B cell (primary cell): ENCODE measurements at regions not wholly inside any gene's neighbourhood (a gene's known extent, or its start where the extent isn't known, plus 50 kb on each side); places are given as distances from the start of the nearest gene placed in this dataset.

ENCODE experiments used
- ATAC-seq: fragments of 200-7000 bp; cut with Tn5 transposase; one replicate; pipeline ENCODE4 v1.10.0; 2021; ENCODE audit warnings: low read depth, mild to moderate bottlenecking, moderate number of reproducible peaks, moderate library complexity
- CTCF ChIA-PET: fragments of 350-600 bp; sonication (Branson Sonifier 250); formaldehyde crosslinking; loops from one replicate; lab custom pipeline; 2021; ENCODE audit warnings: antibody characterized with exemption, inconsistent platforms; lab: Charles Lee
- POLR2A ChIA-PET: fragments of 350-600 bp; sonication (Branson Sonifier 250); formaldehyde crosslinking; loops from one replicate; lab custom pipeline; 2021; ENCODE audit warnings: antibody characterized with exemption; lab: Charles Lee
- DNase-seq: peaks from one replicate; pipeline ENCODE4 v3.0.0; 2013
- H2AFZ ChIP-seq: 2 replicates; pipeline ENCODE4 v1.6.1; 2012; ENCODE audit warnings: mild to moderate bottlenecking, low read depth, low read length; ENCODE audit not compliant: insufficient read depth, poor library complexity, severe bottlenecking
- H3K27ac ChIP-seq, 2 donors: 1 replicate in 1 of 2; 2 replicates in 1 of 2; pipeline ENCODE4 v1.5.1; 2012 to 2013; ENCODE audit warnings: low read length in 2 of 2, mild to moderate bottlenecking in 2 of 2, moderate library complexity in 1 of 2
- H3K27me3 ChIP-seq, 4 experiments: fragments of 200-600 bp in 1 of 4; sonication (generic) in 1 of 4; replicated peaks in 1 of 4; 1 replicate in 2 of 4; 2 replicates in 2 of 4; pipeline versions ENCODE4 v1.6.1 to v1.7.0; 2013 to 2016; ENCODE audit warnings: low read length in 3 of 4, mild to moderate bottlenecking in 2 of 4, mixed read lengths in 1 of 4, moderate library complexity in 1 of 4; ENCODE audit not compliant: insufficient read depth in 4 of 4, control insufficient read depth in 3 of 4; ENCODE audit errors: control extremely low read depth in 1 of 4
- H3K36me3 ChIP-seq, 2 experiments: replicated peaks in 1 of 2; 1 replicate in 1 of 2; 2 replicates in 1 of 2; pipeline versions ENCODE4 v1.6.1 to v1.7.1; 2013; ENCODE audit warnings: low read length in 1 of 2; ENCODE audit not compliant: insufficient read depth in 2 of 2, control insufficient read depth in 1 of 2; ENCODE audit errors: control extremely low read depth in 1 of 2, extremely low read depth in 1 of 2
- H3K4me1 ChIP-seq, 2 donors: fragments of 200-600 bp in 1 of 2; sonication (generic) in 1 of 2; 1 replicate in 1 of 2; 2 replicates in 1 of 2; pipeline versions ENCODE4 v1.5.1 to v1.6.1; 2013 to 2017; ENCODE audit warnings: low read length in 2 of 2; ENCODE audit not compliant: control insufficient read depth in 2 of 2, insufficient read depth in 2 of 2
- H3K4me2 ChIP-seq: replicated peaks from 2 replicates; pipeline ENCODE3; 2012; ENCODE audit warnings: mild to moderate bottlenecking, low read depth, low read length; ENCODE audit not compliant: poor library complexity, severe bottlenecking
- H3K4me3 ChIP-seq, 5 experiments: fragments of 200-600 bp in 1 of 5; sonication (generic) in 1 of 5; 1 replicate in 3 of 5; 2 replicates in 2 of 5; pipeline versions ENCODE4 v1.5.1 to v1.7.0; 2011 to 2016; ENCODE audit warnings: low read length in 4 of 5, mild to moderate bottlenecking in 4 of 5, low read depth in 2 of 5, control low read depth in 1 of 5, moderate library complexity in 1 of 5; ENCODE audit not compliant: insufficient read depth in 1 of 5; ENCODE audit errors: control extremely low read depth in 1 of 5, extremely low read depth in 1 of 5
- H3K79me2 ChIP-seq: fragments of 200-600 bp; sonication (generic); one replicate; pipeline ENCODE4 v1.6.0; 2016; ENCODE audit warnings: low read length; ENCODE audit not compliant: control insufficient read depth, insufficient read depth
- H3K9ac ChIP-seq: fragments of 200-600 bp; sonication (generic); 2 replicates; pipeline ENCODE4 v1.6.1; 2017; ENCODE audit warnings: mild to moderate bottlenecking, low read length, moderate library complexity
- H3K9me3 ChIP-seq, 3 donors: one replicate each; pipeline versions ENCODE4 v1.6.1 to v1.7.1; 2013; ENCODE audit warnings: low read length in 2 of 3; ENCODE audit not compliant: control insufficient read depth in 2 of 3, insufficient read depth in 1 of 3; ENCODE audit errors: control extremely low read depth in 1 of 3
- H4K20me1 ChIP-seq: 2 replicates; pipeline ENCODE4 v1.6.0; 2012; ENCODE audit warnings: mild to moderate bottlenecking, low read length; ENCODE audit not compliant: insufficient read depth, control insufficient read depth, poor library complexity, severe bottlenecking
- H3K27ac Mint-ChIP-seq: one replicate; pipeline ENCODE4 v1.8.0; 2021; ENCODE audit warnings: mixed read lengths
- H3K27me3 Mint-ChIP-seq: one replicate; pipeline ENCODE4 v1.8.0; 2021; ENCODE audit warnings: mixed read lengths
- H3K4me1 Mint-ChIP-seq: one replicate; pipeline ENCODE4 v1.8.0; 2021; ENCODE audit warnings: mixed read lengths
- H3K4me3 Mint-ChIP-seq: one replicate; pipeline ENCODE4 v1.8.0; 2021; ENCODE audit warnings: mixed read lengths
- H3K9me3 Mint-ChIP-seq: one replicate; pipeline ENCODE4 v1.8.0; 2022; ENCODE audit warnings: mixed read lengths; ENCODE audit not compliant: insufficient read depth
- CTCF ChIP-seq: fragments of 200-600 bp; IDR thresholded peaks from one replicate; pipeline ENCODE4 v1.8.0; 2022; ENCODE audit warnings: antibody characterized with exemption, mild to moderate bottlenecking
- EZH2 ChIP-seq: IDR thresholded peaks from 2 replicates; pipeline ENCODE4 v1.6.1; 2012; ENCODE audit warnings: borderline replicate concordance, low read depth, mild to moderate bottlenecking, moderate library complexity, low read length; ENCODE audit not compliant: insufficient read depth, poor library complexity, severe bottlenecking
- WGBS: methylation state at CpG from one replicate; pipeline ENCODE4 v1.1.5; 2013; ENCODE audit warnings: missing lambda C conversion rate; ENCODE audit not compliant: insufficient coverage; 5-methylcytosine and 5-hydroxymethylcytosine counted together
- intact Hi-C: fragments of 100-400 bp; cut with micrococcal nuclease; formaldehyde crosslinking; loops from one replicate; pipeline ENCODE4 v1.10.0; 2022

DNA sequence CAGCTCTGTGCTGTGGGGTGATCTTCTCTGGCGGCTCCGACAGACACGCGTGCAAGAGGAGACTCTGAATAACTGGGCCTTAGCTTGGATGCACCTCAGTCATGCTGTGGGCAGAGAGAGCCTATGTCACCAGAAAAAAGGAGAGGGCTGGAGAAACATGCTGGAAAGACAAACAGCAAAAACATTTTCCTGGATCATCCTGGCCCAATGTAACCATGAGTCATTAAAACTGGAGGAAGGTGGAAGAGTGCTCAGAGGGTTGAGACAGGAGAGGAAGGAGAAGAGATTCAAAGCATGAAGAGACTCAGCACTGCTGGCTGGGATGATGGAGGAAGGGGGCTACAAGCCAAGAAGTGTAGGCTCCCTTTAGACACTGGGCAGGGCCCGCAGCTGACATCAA is 292.0 kb downstream of the CDH26 start:
- Histone ChIP-seq H3K4me3 (no peak overlapping the region), H3K27me3 (no peaks in the 10 kb centered on the region), H3K4me1 (no peaks in the 10 kb centered on the region), H3K36me3 (no peaks in the 10 kb centered on the region), H4K20me1 (no peaks in the 10 kb centered on the region), H3K4me2 (no peak overlapping the region), H3K9ac (no peak overlapping the region), H2AFZ (no peak overlapping the region), H3K79me2 (no peaks in the 10 kb centered on the region), H3K27ac (no peak overlapping the region), H3K9me3 (no peaks in the 10 kb centered on the region)
- Mint-ChIP-seq H3K27me3 (no peaks in the 10 kb centered on the region), H3K27ac (no peak overlapping the region), H3K9me3 (no peaks in the 10 kb centered on the region), H3K4me1 (no peaks in the 10 kb centered on the region), H3K4me3 (no peak overlapping the region)
- CTCF ChIA-PET, result no interaction called here
- TF ChIP-seq EZH2, result no peak
- TF ChIP-seq CTCF, result no peak
- no peak for DNase-seq
- no peak for ATAC-seq
- POLR2A ChIA-PET, result no interaction called here
- WGBS, result 98% methylated on average over 5 of the region's 5 CpGs
- intact Hi-C loops, result no loop called here

DNA sequence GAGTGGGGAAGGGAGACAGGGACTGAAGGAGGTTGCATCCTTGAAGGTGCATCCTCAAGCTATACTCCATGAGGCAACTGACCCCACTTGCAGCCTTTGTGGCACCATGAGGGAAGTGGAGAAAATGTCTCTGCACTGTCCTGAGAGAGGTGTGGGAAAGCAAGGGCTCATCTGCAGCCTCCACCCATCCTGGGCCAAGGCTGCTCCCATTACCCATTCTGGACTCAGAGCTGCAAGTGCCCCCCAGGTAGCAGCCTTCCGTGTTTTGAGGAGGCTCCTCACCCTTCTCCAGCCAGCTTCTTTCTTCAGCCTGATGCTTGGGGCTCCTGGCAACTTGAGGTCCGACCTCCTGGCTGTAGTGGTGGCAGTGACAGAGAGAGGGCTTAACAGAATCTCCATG is 294.6 kb downstream of the CDH26 start:
- Mint-ChIP-seq H3K9me3 (no peaks in the 10 kb centered on the region), H3K27me3 (no peaks in the 10 kb centered on the region), H3K4me1 (no peaks in the 10 kb centered on the region), H3K4me3 (no peak overlapping the region), H3K27ac (no peak overlapping the region)
- Histone ChIP-seq H3K9me3 (no peaks in the 10 kb centered on the region), H3K27ac (no peak overlapping the region), H3K4me1 (no peaks in the 10 kb centered on the region), H3K9ac (no peak overlapping the region), H3K36me3 (no peaks in the 10 kb centered on the region), H3K4me2 (no peak overlapping the region), H3K79me2 (no peaks in the 10 kb centered on the region), H4K20me1 (no peaks in the 10 kb centered on the region), H3K27me3 (no peaks in the 10 kb centered on the region), H3K4me3 (no peak overlapping the region), H2AFZ (no peak overlapping the region)
- POLR2A ChIA-PET, result no interaction called here
- ATAC-seq, result no peak
- CTCF ChIA-PET, result interaction anchor here (1.6 kb wide), 1 partner anchor 10 kb away, joined by 7 read pairs; no protein-coding TSS in a partner anchor
- intact Hi-C loops, result no loop called here
- TF ChIP-seq EZH2 (no peak), CTCF (no peak)
- DNase-seq, result no peak
- WGBS, result 67% methylated on average over 1 of the region's 2 CpGs
